ENCODE measurements at regions not wholly inside any gene's neighbourhood (a gene's known extent, or its start where the extent isn't known, plus 50 kb on each side); places are given as distances from the start of the nearest gene placed in this dataset.

GRCh38 chr4:180675359-180675650 lies 1567.9 kb upstream of the TENM3 start:
- TF ChIP-seq CTCF (IDR thresholded peaks at IDR 0.05) (no peak), POLR2A (IDR thresholded peaks at IDR 0.05) (no peak)
